ENCODE measurements at regions not wholly inside any gene's neighbourhood (a gene's known extent, or its start where the extent isn't known, plus 50 kb on each side); places are given as distances from the start of the nearest gene placed in this dataset.
A peak's percentile ranks its signal among the peaks of the same experiment; 100 is the strongest.

GRCh38 chr5:33240558-33240957 is 200.2 kb upstream of the TARS1 start:
- no peaks in the 10 kb centered on the region for H3K9me3 ChIP-seq (replicated peaks in 1 of 11)
- no peaks in the 10 kb centered on the region for H3K27me3 ChIP-seq
- peaks cover 9 to 63% (median 20%) of the 10 kb centered on the region in 10 experiments for H3K4me1 ChIP-seq
- no peak overlapping the region for H3K9ac ChIP-seq
- peak overlapping the region in 2 of 11 experiments; percentile 67 to 71; a peak in 2 of 22 replicates for H3K4me2 ChIP-seq
- H3K4me3 ChIP-seq: no peak overlapping the region
- no peaks in the 10 kb centered on the region for H3K36me3 ChIP-seq
- no peaks in the 10 kb centered on the region for H4K20me1 ChIP-seq
- H3K27ac ChIP-seq: no peak overlapping the region
- TF ChIP-seq Cebpa-rat (IDR thresholded peaks at IDR 0.05): no peak

- Histone ChIP-seq H3K4me3 (no peak overlapping the region), H3K9me3 (replicated peaks in 1 of 11) (no peaks in the 10 kb centered on the region), H3K27me3 (no peaks in the 10 kb centered on the region), H3K9ac (peak overlapping the region in 4 of 11 experiments; percentile 26 to 61 (median 46); a peak in 4 of 22 replicates), H3K4me2 (peak overlapping the region; percentile 27 to 71 (median 56)), H4K20me1 (no peaks in the 10 kb centered on the region), H3K27ac (peak overlapping the region in 7 of 11 experiments; percentile 8 to 80 (median 60); a peak in 13 of 22 replicates), H3K36me3 (no peaks in the 10 kb centered on the region), H3K4me1 (peaks cover 9 to 51% (median 16%) of the 10 kb centered on the region in 10 experiments)
- TF ChIP-seq Cebpa-rat (IDR thresholded peaks at IDR 0.05): no peak
These were observed 199.0 kb upstream of the TARS1 start for GRCh38 chr5:33241802-33242201.

GRCh38 chr5:33242277-33242676 is 198.5 kb upstream of the TARS1 start:
- H3K9ac ChIP-seq: no peak overlapping the region
- no peaks in the 10 kb centered on the region for H4K20me1 ChIP-seq
- no peak overlapping the region for H3K4me3 ChIP-seq
- no peaks in the 10 kb centered on the region for H3K9me3 ChIP-seq (replicated peaks in 1 of 11)
- H3K27ac ChIP-seq: peak overlapping the region in 1 of 11 experiments; percentile 80; a peak in 2 of 22 replicates
- H3K4me1 ChIP-seq: peaks cover 9 to 46% (median 16%) of the 10 kb centered on the region in 10 experiments
- H3K36me3 ChIP-seq: no peaks in the 10 kb centered on the region
- peak overlapping the region; percentile 27 to 71 (median 56) for H3K4me2 ChIP-seq
- no peaks in the 10 kb centered on the region for H3K27me3 ChIP-seq
- no peak for TF ChIP-seq Cebpa-rat (IDR thresholded peaks at IDR 0.05)

DNA sequence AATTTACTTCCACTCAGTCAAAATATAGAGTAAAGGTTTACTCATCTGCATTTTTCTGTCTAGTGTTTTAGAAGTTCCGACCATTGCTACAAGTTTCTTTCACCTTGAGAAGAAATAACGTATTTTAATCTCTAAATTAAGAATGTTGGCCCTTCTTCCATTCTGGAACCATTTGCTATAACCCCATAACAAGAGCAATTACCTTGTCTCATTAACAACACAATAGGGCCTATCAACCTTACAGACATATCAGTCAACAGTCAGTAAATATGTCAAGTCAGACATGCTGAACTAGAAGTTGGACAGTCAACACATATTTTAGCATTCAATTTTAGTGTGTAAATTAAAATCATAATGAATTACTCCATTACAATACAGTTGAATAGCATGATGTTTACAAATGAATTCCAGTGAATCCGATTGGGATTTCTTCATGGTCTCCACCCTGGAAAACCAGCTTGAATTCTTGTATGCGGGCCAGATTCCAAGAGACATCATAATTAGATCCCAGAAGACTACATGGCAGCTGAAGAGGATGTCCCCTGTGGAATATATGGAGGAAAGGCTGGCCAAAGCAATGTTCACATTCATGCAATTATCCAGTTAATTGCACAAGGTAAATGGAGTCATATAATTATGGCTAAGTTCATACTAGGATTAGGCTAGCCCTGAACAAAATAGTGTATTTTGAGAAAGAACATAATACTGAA is 196.2 kb upstream of the TARS1 start:
- H3K4me2 ChIP-seq: no peak overlapping the region
- no peak overlapping the region for H3K4me3 ChIP-seq
- H4K20me1 ChIP-seq: no peaks in the 10 kb centered on the region

GRCh38 chr5:33254579-33254978 is 186.2 kb upstream of the TARS1 start:
- Histone ChIP-seq H3K4me3 (no peak overlapping the region), H3K4me2 (no peak overlapping the region), H3K4me1 (no peaks in the 10 kb centered on the region), H3K36me3 (no peaks in the 10 kb centered on the region), H3K9me3 (replicated peaks in 1 of 11) (no peaks in the 10 kb centered on the region), H4K20me1 (no peaks in the 10 kb centered on the region), H3K27me3 (no peaks in the 10 kb centered on the region), H3K9ac (no peak overlapping the region), H3K27ac (no peak overlapping the region)
- TF ChIP-seq Cebpa-rat (IDR thresholded peaks at IDR 0.05): no peak

More for the DNA sequence above, 196.2 kb upstream of the TARS1 start:
- Histone ChIP-seq H3K9ac (no peak overlapping the region), H3K9me3 (replicated peaks in 1 of 11) (no peaks in the 10 kb centered on the region), H3K27me3 (no peaks in the 10 kb centered on the region), H3K4me1 (peaks cover 9 to 30% (median 15%) of the 10 kb centered on the region in 10 experiments), H3K27ac (no peak overlapping the region), H3K36me3 (no peaks in the 10 kb centered on the region)
- no peak for TF ChIP-seq Cebpa-rat (IDR thresholded peaks at IDR 0.05)

- Histone ChIP-seq H3K36me3 (no peaks in the 10 kb centered on the region), H4K20me1 (no peaks in the 10 kb centered on the region), H3K9me3 (replicated peaks in 1 of 11) (no peaks in the 10 kb centered on the region; a peak in 1 of 22 replicates), H3K4me1 (peaks cover 0 to 4% (median 0%) of the 10 kb centered on the region in 10 experiments; a peak in 1 of 20 replicates), H3K27me3 (no peaks in the 10 kb centered on the region), H3K4me3 (no peak overlapping the region), H3K9ac (no peak overlapping the region), H3K4me2 (no peak overlapping the region), H3K27ac (no peak overlapping the region)
- TF ChIP-seq Cebpa-rat (IDR thresholded peaks at IDR 0.05): no peak
These were observed 182.8 kb upstream of the TARS1 start for GRCh38 chr5:33257807-33258429.

- no peaks in the 10 kb centered on the region for H3K27me3 ChIP-seq
- peaks cover 0 to 2% (median 0%) of the 10 kb centered on the region in 11 experiments; a peak in 3 of 22 replicates for H3K9me3 ChIP-seq (replicated peaks in 1 of 11)
- no peak for TF ChIP-seq Cebpa-rat (IDR thresholded peaks at IDR 0.05)
- H3K4me1 ChIP-seq: peaks cover 0 to 4% (median 0%) of the 10 kb centered on the region in 10 experiments; a peak in 1 of 20 replicates
- H3K36me3 ChIP-seq: no peaks in the 10 kb centered on the region
- H3K4me3 ChIP-seq: no peak overlapping the region
- H4K20me1 ChIP-seq: no peaks in the 10 kb centered on the region
- H3K4me2 ChIP-seq: no peak overlapping the region
- H3K9ac ChIP-seq: no peak overlapping the region
- H3K27ac ChIP-seq: no peak overlapping the region
These were observed 182.2 kb upstream of the TARS1 start for GRCh38 chr5:33258553-33258952.

GRCh38 chr5:33260098-33260497 is 180.7 kb upstream of the TARS1 start:
- H3K4me1 ChIP-seq: peaks cover 0 to 4% (median 0%) of the 10 kb centered on the region in 10 experiments; a peak in 1 of 20 replicates
- H3K4me3 ChIP-seq: no peak overlapping the region
- no peaks in the 10 kb centered on the region for H3K27me3 ChIP-seq
- peaks cover 0 to 12% (median 6%) of the 10 kb centered on the region in 11 experiments; a peak in 9 of 22 replicates for H3K9me3 ChIP-seq (replicated peaks in 1 of 11)
- TF ChIP-seq Cebpa-rat (IDR thresholded peaks at IDR 0.05): no peak
- no peak overlapping the region for H3K27ac ChIP-seq
- H4K20me1 ChIP-seq: no peaks in the 10 kb centered on the region
- no peaks in the 10 kb centered on the region for H3K36me3 ChIP-seq
- H3K9ac ChIP-seq: no peak overlapping the region
- H3K4me2 ChIP-seq: no peak overlapping the region

DNA sequence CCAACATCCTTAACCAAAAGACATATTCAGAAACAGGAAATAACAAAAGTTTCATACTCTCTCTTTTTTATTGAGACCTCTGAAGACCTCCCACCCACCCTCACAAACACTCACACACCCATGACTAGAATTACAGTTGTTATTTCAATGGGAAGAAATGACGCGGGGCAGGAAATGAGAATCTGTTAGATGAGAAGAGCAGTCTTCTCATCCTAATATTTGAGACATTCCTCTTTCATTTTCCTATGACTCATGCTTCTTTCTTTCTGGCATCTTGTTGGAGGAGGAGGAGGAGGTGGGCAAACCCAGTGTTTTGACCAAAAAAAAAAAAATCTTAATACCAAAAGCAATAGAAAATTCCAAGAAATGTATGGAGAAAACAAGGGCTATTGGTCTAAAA is 179.5 kb upstream of the TARS1 start:
- Histone ChIP-seq H3K27ac (no peak overlapping the region), H3K4me1 (peaks cover 0 to 4% (median 0%) of the 10 kb centered on the region in 10 experiments; a peak in 1 of 20 replicates), H3K36me3 (no peaks in the 10 kb centered on the region), H3K9ac (no peak overlapping the region), H3K9me3 (replicated peaks in 1 of 11) (peaks cover 0 to 12% (median 6%) of the 10 kb centered on the region in 11 experiments; a peak in 9 of 22 replicates), H3K4me3 (no peak overlapping the region), H3K27me3 (no peaks in the 10 kb centered on the region), H3K4me2 (no peak overlapping the region; a peak in 1 of 22 replicates), H4K20me1 (no peaks in the 10 kb centered on the region)
- no peak for TF ChIP-seq Cebpa-rat (IDR thresholded peaks at IDR 0.05)

All from BLaER1 treated with 17β-estradiol and CSF1 and Interleukin-3, amounts not matched to agents 10 nM and 100 nM (cell line).